DMS 273 (cell line): ENCODE measurements at regions not wholly inside any gene's neighbourhood (a gene's known extent, or its start where the extent isn't known, plus 50 kb on each side); places are given as distances from the start of the nearest gene placed in this dataset.

Experiments
- DNase-seq: peaks from one replicate; lab custom pipeline; 2025; ENCODE audit not compliant: unreplicated experiment; lab: John Stamatoyannopoulos, UW

DNA sequence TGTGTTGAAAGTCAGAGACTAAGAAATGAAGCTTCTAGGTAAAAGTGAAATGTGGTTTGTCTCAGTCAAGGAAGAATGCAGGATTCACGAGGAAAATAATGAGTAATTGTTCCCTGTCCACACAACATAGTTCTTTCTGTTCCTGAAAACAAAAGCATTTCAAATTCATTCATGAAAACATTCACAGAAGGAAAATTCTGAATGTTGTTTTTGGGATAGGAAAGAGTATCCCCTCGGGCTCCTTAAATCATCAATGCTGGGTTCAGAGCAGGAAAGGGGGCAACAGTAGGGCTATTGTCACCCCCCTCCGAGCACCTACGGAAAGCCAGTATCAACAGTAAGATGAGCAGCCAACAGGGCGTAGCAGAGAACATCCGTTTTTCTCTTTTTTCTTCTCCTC, 769.9 kb upstream of the ADAMTS16 start:
- no peak for DNase-seq

DNA sequence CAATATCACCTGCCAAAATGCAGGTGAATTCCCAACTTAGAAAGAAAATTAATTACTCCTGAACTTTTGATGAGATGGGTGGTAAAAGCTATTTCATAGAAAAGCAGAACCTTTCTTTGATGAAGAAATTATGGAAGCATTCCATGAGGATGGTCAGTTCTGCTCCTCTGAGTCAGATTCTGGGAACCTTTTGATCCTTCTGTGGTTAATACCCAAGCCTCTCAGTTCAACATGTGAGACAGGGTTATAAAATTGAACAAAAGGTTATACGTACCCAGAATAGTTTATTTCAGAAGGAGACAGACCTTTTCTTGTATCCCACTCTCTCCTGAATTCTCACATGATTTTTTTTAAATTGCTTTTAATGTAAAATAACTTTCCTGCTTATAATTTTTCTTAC, 767.6 kb upstream of the ADAMTS16 start:
- no peak for DNase-seq

DNA sequence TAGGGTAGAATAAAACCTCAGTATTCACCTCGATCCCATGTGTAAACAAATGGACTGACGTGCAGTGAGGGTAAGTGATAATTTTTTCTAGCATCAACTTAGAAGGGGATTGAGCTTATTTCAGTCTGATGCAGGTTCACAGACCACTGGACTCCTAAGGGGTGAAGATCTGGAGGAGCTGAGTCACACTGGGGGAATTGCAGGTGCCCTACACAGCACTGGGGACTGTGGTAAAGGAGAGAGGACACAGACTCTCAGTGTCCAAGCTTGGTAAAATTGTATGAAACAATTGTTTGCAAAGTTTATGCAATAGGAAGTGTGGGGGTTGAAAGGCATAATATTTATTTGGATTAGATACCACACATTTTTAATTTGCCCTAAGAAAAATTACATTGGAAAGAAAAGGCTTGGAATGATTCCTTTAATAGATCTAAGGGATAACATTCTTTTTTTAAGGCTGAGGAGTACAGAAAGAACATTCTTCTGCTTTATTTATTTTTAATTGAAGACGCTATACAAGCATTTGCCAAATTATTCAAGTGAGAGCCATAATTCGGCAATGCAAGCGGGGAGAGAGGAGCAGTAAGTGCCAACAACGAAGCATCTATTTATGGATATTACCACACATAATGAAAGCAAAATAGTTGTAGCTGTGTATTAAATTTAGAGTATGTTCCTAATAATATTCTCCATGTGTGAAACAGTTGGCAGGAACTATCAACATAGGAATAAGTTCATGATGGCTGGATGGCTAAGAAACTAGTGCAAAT, 766.9 kb upstream of the ADAMTS16 start:
- DNase-seq, result no peak

DNA sequence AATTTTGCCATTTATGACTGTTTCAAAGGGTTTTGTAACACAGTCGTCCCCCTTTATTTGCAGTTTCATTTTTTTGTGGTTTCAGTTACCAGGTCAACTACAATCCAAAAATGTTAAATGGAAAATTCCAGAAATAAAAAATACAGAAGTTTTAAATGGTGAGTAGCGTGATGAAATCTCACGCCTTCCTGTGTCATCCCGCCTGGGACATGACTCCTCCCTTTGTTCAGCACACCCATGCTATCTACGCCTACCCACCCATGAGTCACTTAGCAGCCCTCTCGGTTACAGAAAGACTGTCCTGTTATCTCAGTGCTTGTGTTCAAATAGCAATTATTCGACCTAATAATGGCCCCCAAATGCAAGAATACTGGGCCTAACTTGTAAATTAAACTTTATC, 765.3 kb upstream of the ADAMTS16 start:
- DNase-seq, result no peak

DNA sequence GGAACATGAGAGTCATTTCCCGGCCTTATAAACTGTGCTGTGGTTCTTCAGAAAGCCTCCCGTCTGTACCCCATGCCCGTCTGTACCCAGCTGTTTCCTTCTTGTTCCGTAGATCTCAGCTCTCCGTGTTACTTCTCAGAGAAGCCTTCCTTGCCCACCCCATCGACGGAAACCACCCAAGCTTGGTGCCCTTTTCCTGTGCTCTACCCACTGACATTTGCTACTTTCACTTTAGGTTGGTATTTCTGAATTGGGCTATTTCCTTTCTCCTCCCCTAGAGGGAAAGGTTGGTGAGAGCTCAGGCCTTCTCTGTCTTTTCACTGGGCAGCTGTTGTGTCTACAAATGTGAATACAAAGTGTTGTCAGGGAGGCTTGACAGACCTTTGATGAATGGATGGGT, 764.5 kb upstream of the ADAMTS16 start:
- no peak for DNase-seq

DNA sequence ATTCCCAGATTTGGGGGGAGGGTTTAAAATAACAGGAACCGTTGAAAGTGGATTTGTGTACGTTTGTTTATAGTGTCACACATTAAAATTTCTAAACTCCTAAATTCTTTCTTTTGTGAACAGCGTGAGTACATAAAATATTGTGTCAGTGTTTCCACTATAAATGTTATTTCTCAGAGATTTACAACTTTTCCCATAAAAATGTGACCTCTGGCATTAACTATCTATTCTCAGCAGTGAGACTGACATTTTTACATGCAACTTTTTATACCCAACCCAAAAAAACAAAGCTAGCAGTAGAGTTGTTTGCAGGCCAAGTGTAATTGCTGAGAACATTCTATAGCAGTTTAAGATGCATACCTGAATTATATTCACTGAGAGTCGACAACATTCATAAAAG, 757.0 kb upstream of the ADAMTS16 start:
- no peak for DNase-seq

DNA sequence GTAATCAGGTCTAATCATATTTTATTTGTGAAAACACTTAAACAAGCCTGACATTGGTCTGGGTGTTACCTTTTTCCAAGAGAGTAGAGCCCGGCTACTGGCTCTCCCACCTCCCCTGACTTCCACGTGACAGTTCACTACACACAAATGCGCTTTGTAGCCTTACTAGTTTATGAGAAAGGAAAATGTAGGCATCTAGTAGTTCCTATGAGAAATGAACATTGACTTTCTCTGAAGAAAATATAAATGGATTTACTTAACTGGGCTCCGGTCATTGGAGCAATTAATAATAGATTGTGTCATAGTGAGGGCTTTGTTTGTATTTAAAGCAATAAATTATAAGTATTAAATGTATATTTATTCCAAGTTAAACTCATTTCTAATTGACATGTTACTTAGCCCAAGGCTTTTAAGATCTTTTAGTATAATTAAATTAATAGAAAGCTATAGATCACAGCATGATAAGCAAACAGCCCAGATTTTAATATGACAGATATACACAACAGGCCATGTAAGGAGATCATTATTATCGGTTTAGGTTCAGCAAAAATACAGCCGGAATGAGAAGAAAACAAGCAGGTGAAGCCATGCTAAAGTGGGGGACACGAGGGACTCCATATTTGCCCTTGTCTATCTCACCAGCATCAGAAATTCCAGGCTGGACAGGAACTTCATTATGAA, 756.5 kb upstream of the ADAMTS16 start:
- DNase-seq, result no peak

DNA sequence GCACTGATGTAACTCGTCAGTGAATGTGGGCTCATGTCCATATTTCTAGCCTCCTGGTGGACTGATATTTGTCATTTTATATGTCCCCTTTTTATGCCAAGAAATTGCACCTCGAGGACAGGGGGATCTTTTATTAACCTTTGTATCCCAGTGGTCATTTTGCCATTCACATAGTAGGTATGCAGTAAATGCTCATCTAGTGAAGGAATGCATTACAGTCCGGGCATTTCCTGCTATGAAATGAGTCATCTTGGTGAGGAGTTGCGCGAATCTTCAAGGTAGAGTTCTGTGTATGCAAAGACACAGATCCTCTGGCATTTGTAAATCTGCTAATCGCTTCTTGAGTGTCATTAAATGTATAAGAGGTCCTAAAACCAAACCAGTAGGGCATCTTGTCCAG, 755.5 kb upstream of the ADAMTS16 start:
- no peak for DNase-seq

DNA sequence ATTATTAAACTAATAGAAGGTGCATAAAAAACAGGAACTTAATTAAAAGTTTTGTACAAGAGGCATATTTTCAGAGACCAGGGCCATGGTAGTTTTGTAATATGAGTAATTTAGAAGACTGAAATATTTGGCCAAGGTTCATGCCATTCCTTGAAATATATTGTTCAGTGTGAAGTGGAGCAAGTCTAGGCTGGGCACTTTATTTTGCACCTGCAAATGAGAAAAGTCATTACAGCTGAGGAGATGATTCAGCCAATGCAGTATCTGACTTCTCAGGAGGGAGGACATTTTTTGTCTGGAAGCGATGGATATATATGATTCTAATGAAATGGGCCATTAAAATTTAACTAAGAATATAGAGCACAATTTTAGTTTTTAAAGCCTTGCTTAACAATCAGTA, 754.0 kb upstream of the ADAMTS16 start:
- no peak for DNase-seq

DNA sequence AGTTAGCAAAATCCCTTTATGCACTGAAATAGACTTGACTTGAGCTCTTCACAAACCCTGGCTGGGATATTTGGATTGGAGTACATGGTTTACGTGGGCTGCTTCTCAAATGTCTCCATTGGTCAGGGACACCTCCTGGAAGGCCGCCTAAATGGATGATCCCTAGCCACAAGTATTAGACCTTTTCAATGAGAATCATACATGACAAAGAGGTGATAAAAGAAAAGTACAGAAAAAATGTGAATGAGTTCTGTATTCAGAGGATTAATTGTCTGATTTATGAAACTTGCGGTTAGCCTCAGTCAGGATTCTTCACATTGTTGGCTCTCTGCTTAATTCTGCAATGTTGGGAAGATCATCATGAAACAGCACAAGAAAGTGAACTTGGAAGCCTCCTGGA, 752.8 kb upstream of the ADAMTS16 start:
- DNase-seq, result no peak

DNA sequence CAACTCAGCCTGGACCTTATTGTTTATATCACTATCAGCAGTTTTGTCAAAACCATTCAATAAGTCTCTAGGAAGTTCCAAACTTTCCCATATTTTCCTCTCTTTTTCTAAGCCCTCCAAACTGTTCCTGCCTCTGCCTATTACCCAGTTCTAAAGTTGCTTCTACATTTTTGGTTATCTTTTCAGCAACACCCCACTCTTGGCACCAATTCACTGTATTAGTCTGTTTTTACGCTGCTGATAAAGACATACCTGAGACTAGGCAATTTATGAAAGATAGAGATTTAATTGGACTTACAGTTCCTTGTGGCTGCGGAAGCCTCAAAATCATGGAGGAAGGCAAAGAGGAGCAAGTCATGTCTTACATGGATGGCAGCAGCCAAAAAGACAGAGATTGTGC, 744.4 kb upstream of the ADAMTS16 start:
- DNase-seq, result no peak

DNA sequence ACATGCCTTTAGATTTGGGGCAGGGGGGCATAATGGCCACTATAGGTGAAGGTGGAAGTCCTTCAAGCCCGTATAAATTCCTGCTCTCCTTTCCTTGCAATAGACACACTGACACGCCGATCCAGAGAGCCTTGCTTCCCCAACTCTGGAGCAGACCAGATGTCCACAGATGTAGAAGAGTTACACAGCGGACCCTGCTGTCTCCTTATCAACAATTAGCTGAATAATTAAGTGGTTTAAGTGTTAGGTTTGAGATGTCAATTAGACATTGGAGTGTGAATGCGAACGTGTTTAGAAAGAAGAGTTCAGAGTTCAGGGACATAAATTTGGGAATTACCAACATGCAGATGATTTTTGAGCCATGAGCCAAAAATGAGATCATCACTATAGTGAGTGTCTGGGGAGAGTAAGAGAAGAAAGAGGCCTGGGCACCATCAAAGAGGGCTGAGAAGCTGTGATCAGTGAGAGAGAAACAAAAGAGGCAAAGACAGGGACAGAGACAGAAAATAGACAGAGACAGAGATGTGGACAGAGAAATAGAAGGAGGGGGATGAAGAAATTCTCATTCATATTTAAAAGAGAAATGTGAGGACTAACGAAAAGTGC, 734.4 kb upstream of the ADAMTS16 start:
- DNase-seq, result no peak

DNA sequence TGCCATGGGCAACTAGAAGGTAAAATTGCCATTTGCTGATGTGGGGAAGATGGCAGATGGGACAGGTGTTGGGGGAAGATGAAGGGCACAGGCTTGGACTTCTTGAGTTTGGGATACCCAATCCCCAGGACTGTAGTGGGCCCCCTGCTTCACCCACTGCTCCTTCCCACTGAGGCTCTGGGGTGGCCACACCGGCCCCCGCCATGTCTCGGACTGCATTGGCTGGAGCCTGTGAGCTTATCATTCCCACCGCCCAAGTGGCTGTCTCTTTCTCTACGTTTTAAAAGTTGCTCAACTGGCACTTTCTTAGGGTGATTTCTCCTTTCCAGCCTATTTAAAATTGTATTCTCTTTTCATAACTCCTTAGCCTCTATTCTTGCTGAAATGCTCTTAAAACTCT, 730.0 kb upstream of the ADAMTS16 start:
- no peak for DNase-seq

DNA sequence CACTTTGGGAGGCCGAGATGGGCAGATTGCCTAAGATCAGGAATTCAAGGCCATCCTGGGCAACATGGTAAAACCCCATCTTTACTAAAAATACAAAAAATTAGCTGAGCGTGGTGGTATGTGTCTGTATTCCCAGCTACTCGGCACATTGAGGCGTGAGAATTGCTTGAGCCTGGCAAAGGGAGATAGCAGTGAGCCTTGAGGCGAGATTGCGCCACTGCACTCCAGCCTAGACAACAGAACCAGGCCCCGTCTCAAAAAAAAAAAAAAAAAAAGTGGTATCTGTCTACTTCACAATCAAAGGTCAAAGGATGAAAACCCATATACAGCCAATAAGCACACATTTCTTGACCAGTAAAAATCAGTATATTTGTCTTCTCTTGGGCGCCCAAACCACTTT, 728.5 kb upstream of the ADAMTS16 start:
- no peak for DNase-seq

DNA sequence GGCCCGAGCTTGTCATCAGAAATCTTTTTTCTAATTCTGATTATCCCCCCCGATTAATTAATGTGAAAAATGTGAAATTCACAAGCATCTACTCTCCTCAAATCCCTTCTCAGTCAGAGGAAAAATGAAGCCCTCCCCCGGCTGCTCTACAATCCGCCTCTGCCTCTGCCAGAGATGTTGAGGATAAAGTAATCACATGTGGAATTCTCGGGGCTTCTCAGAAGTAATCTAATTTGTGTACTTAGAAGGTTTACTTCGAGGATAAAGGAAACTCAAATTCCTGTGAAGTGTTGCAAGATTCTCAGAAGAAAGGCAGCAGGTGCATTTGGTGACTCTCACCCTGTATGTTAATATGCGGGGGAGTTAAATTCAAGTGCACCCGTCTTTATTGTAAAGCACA, 726.1 kb upstream of the ADAMTS16 start:
- no peak for DNase-seq

DNA sequence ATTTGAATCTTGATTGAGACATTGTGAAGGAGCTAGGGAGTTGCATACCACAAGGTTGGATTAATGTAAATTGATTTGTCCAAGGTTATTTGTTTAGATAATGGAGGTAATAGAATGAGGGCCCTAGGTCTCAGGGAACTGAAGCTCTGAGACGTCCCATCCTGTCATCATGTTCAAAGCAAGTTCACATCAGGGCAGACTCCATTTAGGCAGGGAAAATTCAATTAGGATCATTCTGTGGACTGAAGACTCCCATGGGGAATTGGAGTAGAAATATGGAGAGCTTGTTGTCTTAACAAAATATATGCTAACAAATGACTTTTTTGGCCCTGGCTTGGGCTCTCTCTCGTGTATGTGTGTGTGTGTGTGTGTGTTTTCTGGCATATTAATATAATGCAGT, 722.0 kb upstream of the ADAMTS16 start:
- DNase-seq, result no peak

DNA sequence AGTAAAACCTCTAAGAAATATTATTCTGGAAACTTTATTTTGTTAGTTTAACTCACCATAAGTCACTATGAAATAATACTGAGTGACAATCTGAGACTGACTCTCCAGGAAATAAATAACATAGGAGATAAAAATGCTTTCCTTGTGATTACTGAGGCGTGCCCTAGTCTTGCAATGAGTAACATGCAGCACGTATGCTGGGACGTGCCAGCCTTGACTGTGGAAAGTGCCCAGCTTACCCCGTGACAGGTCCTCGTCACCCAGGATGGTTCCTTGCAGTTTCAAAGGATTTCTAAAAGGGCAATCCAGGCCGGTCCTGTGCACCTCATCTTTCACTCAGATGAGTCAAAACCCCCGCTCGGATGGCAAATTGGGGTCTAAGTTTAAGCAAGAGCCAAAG, 720.8 kb upstream of the ADAMTS16 start:
- no peak for DNase-seq

DNA sequence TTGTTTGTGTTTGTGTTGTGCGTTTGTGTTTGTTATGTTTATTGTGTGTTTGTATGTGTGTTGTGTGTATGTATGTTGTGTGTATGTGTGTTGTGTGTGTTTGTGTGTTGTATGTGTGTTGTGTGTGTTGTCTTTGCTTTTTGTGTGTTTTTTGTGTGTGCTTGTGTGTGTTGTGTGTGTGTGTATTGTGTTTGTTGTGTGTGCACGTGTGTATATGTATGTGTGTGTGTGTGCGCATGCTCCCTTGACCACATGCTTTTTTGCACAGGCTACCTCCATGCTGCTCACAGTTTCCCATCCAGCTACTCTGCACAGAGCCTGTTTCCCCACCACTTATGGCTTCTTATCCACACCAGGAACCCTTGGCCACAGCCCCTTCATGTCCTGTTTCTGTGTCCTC, 720.0 kb upstream of the ADAMTS16 start:
- no peak for DNase-seq

DNA sequence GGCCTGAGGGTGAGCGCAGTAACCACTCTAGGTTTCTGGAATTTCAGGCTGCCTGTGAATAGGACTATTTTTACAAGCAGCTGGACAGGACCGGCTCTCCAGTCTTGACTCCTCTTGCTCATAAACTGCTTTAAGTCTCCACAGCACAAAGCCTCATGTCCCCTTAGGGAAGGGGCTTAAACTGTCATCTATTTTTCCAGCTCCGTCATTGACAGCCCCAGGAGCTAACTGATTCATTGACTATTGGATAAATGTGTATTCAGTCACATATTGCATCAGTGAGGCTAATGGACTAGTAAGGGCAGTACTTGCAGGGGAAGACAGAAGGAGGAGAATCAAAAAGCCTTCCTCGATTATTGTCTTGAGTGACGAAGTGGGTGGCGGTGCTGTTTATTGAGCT, 719.4 kb upstream of the ADAMTS16 start:
- DNase-seq, result no peak

DNA sequence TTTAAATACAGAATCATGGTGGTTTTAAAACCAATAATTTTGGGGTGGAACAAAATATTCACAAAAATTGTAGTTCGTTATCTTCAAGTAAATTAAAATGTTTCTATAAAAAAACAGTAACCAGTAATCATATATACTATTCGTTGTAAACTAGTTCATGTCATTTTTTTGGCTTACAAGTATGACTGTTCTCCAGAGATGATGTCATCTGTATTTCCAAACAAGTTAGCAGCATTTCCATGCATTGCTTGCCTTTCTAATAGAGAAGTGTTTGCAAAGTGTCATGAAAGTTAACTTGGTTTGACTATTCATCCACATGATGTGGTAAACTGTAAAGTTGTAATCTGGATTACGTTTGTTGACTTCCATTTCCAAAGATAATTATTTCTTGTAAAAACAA, 717.9 kb upstream of the ADAMTS16 start:
- DNase-seq, result no peak

DNA sequence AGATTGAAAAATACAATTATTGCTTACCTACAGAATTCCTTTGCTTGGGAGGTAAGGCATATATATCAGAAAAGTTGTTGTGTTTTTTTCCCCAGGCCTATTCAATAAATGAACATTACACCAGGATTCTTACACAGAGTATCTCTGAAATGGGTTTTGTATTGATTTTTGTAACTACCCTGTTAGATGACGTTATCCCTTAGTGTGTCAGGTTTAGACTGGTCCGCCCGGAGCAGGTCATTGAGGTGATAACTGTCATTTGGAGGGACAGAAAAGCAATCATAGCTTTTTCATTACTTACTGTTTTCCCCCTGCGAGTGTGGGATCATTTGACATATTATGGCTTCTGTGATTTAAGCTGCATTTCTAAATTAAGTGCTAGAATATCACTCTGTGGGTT, 715.2 kb upstream of the ADAMTS16 start:
- DNase-seq, result no peak

DNA sequence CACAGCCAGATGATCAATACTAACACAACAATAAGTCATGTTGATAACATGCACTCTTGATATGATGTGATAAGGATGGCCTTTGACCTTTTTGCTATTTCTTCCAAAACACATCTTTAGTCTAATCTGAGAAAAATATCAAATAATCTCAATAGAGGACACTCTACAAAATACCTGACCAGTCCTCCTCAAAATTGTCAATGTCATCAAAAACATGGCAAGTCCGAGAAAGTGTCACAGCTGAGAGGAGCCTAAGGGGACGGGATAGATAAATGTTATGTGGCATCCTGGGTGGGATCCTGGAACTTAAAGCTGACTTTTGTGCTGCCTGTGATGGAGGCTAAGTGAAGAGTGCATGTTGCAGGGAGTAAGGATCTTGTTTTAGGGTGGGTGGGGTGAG, 699.6 kb upstream of the ADAMTS16 start:
- DNase-seq, result no peak

DNA sequence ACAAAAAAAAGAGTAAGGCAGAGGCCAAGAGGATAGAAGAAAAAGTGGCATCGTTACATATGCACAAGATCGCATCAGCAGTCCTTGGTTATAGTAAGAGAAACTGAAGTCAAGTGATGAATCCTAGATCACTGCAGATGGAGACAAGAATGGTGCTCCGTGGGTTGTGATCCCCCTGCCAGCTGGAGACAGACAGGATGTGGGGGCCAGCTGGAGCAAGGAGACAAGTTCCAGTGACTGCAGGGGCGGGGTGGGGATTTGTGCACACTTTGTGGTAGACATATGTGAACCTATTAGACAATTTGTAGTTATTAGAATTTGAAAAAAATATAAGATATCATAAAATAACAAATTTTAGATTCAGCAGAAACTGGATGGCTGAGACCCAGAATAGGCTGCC, 697.9 kb upstream of the ADAMTS16 start:
- DNase-seq, result no peak
